T-helper 2 cell (primary cell): ENCODE measurements at regions not wholly inside any gene's neighbourhood (a gene's known extent, or its start where the extent isn't known, plus 50 kb on each side); places are given as distances from the start of the nearest gene placed in this dataset.

Experiments used
- DNase-seq, 5 experiments: peaks; one replicate each; pipeline versions ENCODE4 v3.0.0 to v3.0.0-alpha.2; 2012 to 2022

GRCh38 chr11:15390857-15391256, 276.1 kb downstream of the INSC start:
- DNase-seq: no peak

GRCh38 chr11:15396778-15397177, 282.1 kb downstream of the INSC start:
- no peak for DNase-seq

GRCh38 chr11:15406851-15407351, 292.2 kb downstream of the INSC start:
- no peak for DNase-seq

- no peak for DNase-seq
These were observed 297.3 kb downstream of the INSC start for GRCh38 chr11:15412054-15412453.

- no peak for DNase-seq
These were observed 304.2 kb downstream of the INSC start for GRCh38 chr11:15418921-15419320.

- no peak for DNase-seq
These were observed 305.0 kb downstream of the INSC start for GRCh38 chr11:15419696-15420095.

- no peak for DNase-seq
These were observed 315.7 kb downstream of the INSC start for GRCh38 chr11:15430381-15430780.

- no peak for DNase-seq
These were observed 319.8 kb downstream of the INSC start for GRCh38 chr11:15434529-15434928.

GRCh38 chr11:15446315-15446714, 331.6 kb downstream of the INSC start:
- DNase-seq: no peak

- DNase-seq: no peak
These were observed 332.2 kb downstream of the INSC start for GRCh38 chr11:15446929-15447328.

- DNase-seq: no peak
These were observed 337.0 kb downstream of the INSC start for GRCh38 chr11:15451713-15452112.

- no peak for DNase-seq
These were observed 338.6 kb downstream of the INSC start for GRCh38 chr11:15453211-15453765.

- no peak for DNase-seq
These were observed 353.7 kb downstream of the INSC start for GRCh38 chr11:15468466-15468865.

- no peak for DNase-seq
These were observed 356.5 kb downstream of the INSC start for GRCh38 chr11:15471048-15471894.

- no peak for DNase-seq
These were observed 357.4 kb downstream of the INSC start for GRCh38 chr11:15471895-15472799.

- no peak for DNase-seq
These were observed 359.5 kb downstream of the INSC start for GRCh38 chr11:15473954-15474837.

- DNase-seq: no peak
These were observed 361.7 kb downstream of the INSC start for GRCh38 chr11:15476371-15476917.

GRCh38 chr11:15481871-15482270, 367.1 kb downstream of the INSC start:
- no peak for DNase-seq

GRCh38 chr11:15483205-15483604, 368.5 kb downstream of the INSC start:
- DNase-seq: no peak

GRCh38 chr11:15484398-15484797, 369.7 kb downstream of the INSC start:
- no peak for DNase-seq

GRCh38 chr11:15485432-15485831, 370.7 kb downstream of the INSC start:
- no peak for DNase-seq

GRCh38 chr11:15489281-15489680, 374.6 kb downstream of the INSC start:
- no peak for DNase-seq
